ENCODE measurements at regions not wholly inside any gene's neighbourhood (a gene's known extent, or its start where the extent isn't known, plus 50 kb on each side); places are given as distances from the start of the nearest gene placed in this dataset.
"Not testable (repeated sequence)": the region's sequence is repeated elsewhere in the genome, so short reads cannot be mapped to it uniquely, and the experiment has no call there.

- DNase-seq, result not testable (repeated sequence)
Observed at GRCh38 chr10:46645110-46645509, 66.2 kb downstream of the SYT15 start.

- not testable (repeated sequence) for DNase-seq
Observed at GRCh38 chr10:46646132-46646531, 67.2 kb downstream of the SYT15 start.

GRCh38 chr10:46650967-46651366, 72.0 kb downstream of the SYT15 start:
- not testable (repeated sequence) for DNase-seq

- not testable (repeated sequence) for DNase-seq
Observed at GRCh38 chr10:46657437-46657836, 78.5 kb downstream of the SYT15 start.

- not testable (repeated sequence) for DNase-seq
Observed at GRCh38 chr10:46660027-46660834, 81.3 kb downstream of the SYT15 start.

- DNase-seq, result not testable (repeated sequence)
Observed at GRCh38 chr10:46660835-46661164, 81.9 kb downstream of the SYT15 start.

- not testable (repeated sequence) for DNase-seq
Observed at GRCh38 chr10:46665536-46665935, 86.6 kb downstream of the SYT15 start.

GRCh38 chr10:46668357-46668997, 89.5 kb downstream of the SYT15 start:
- DNase-seq, result not testable (repeated sequence)

- not testable (repeated sequence) for DNase-seq
Observed at GRCh38 chr10:46677836-46678435, 99.0 kb downstream of the SYT15 start.

- not testable (repeated sequence) for DNase-seq
Observed at GRCh38 chr10:46691397-46691796, 112.5 kb downstream of the SYT15 start.

GRCh38 chr10:46693218-46693617, 114.3 kb downstream of the SYT15 start:
- not testable (repeated sequence) for DNase-seq

GRCh38 chr10:46717264-46717663, 138.3 kb downstream of the SYT15 start:
- DNase-seq, result not testable (repeated sequence)

GRCh38 chr10:46718014-46718413, 139.1 kb downstream of the SYT15 start:
- DNase-seq, result not testable (repeated sequence)

- peak; percentile 12 for DNase-seq
Observed at GRCh38 chr10:46720386-46720785, 141.5 kb downstream of the SYT15 start.

GRCh38 chr10:46720811-46721518, 142.0 kb downstream of the SYT15 start:
- not testable (repeated sequence) for DNase-seq

- not testable (repeated sequence) for DNase-seq
Observed at GRCh38 chr10:46724258-46724657, 145.3 kb downstream of the SYT15 start.

GRCh38 chr10:46728359-46728758, 149.4 kb downstream of the SYT15 start:
- not testable (repeated sequence) for DNase-seq

- not testable (repeated sequence) for DNase-seq
Observed at GRCh38 chr10:46730729-46731128, 151.8 kb downstream of the SYT15 start.

- not testable (repeated sequence) for DNase-seq
Observed at GRCh38 chr10:46733635-46734261, 154.8 kb downstream of the SYT15 start.

GRCh38 chr10:46734262-46734642, 155.3 kb downstream of the SYT15 start:
- not testable (repeated sequence) for DNase-seq

GRCh38 chr10:46739919-46740318, 161.0 kb downstream of the SYT15 start:
- not testable (repeated sequence) for DNase-seq

- not testable (repeated sequence) for DNase-seq
Observed at GRCh38 chr10:46740368-46740767, 161.4 kb downstream of the SYT15 start.

- not testable (repeated sequence) for DNase-seq
Observed at GRCh38 chr10:46749003-46749402, 162.2 kb upstream of the PTPN20 start.

Measured in NCI-H226 (cell line).